H1 (cell line): ENCODE measurements at regions not wholly inside any gene's neighbourhood (a gene's known extent, or its start where the extent isn't known, plus 50 kb on each side); places are given as distances from the start of the nearest gene placed in this dataset.

Experiments used
- CTCF ChIA-PET: fragments of 300-600 bp; sonication (Branson Sonifier 250); formaldehyde crosslinking; loops from one replicate; lab custom pipeline; 2021; ENCODE audit not compliant: partially characterized antibody; lab: Charles Lee
- POLR2A ChIA-PET: fragments of 300-600 bp; sonication (Branson Sonifier 250); formaldehyde crosslinking; loops from one replicate; lab custom pipeline; 2021; ENCODE audit warnings: inconsistent platforms; ENCODE audit not compliant: partially characterized antibody; lab: Charles Lee
- DNase-seq, 2 experiments: peaks; one replicate each; pipeline versions ENCODE4 v3.0.0 to v3.0.0-alpha.2; 2010 to 2022; ENCODE audit warnings: low spot score in 2 of 2, low read depth in 1 of 2, mixed read lengths in 1 of 2
- FAIRE-seq: peaks from 2 replicates; lab custom pipeline; 2011; peaks lifted over from hg19 to GRCh38; lab: Jason Lieb, UNC
- H2AFZ ChIP-seq: 2 replicates; pipeline ENCODE4 v1.8.1; 2012; ENCODE audit warnings: low read length, inconsistent platforms
- H2AK5ac ChIP-seq: 2 replicates; pipeline ENCODE4 v1.6.1; 2013; ENCODE audit warnings: low read depth, low read length
- H2BK120ac ChIP-seq: replicated peaks from 2 replicates; pipeline ENCODE3; 2013; ENCODE audit warnings: low read depth, low read length, inconsistent platforms
- H2BK12ac ChIP-seq: 2 replicates; pipeline ENCODE4 v1.6.1; 2013; ENCODE audit warnings: low read depth, low read length
- H2BK15ac ChIP-seq: 2 replicates; pipeline ENCODE4 v1.6.1; 2013; ENCODE audit warnings: low read length
- H2BK20ac ChIP-seq: 2 replicates; pipeline ENCODE4 v1.6.1; 2013; ENCODE audit warnings: low read length
- H2BK5ac ChIP-seq: 2 replicates; pipeline ENCODE4 v1.6.1; 2013; ENCODE audit warnings: low read depth, low read length
- H3K14ac ChIP-seq: 2 replicates; pipeline ENCODE4 v1.6.1; 2013; ENCODE audit warnings: inconsistent platforms; ENCODE audit not compliant: insufficient read length
- H3K18ac ChIP-seq: 2 replicates; pipeline ENCODE4 v1.6.1; 2013; ENCODE audit warnings: low read length; ENCODE audit errors: extremely low read depth
- H3K23ac ChIP-seq: 2 replicates; pipeline ENCODE4 v1.6.1; 2013; ENCODE audit warnings: inconsistent platforms; ENCODE audit not compliant: insufficient read length
- H3K23me2 ChIP-seq: 2 replicates; pipeline ENCODE4 v1.6.1; 2013; ENCODE audit warnings: low read depth, low read length
- H3K27ac ChIP-seq: 2 replicates; pipeline ENCODE4 v1.6.1; 2011; ENCODE audit warnings: low read depth, low read length, inconsistent platforms
- H3K27me3 ChIP-seq, 4 experiments: replicated peaks in 1 of 4; 1 replicate in 1 of 4; 2 replicates in 3 of 4; pipeline versions ENCODE4 v1.6.1 to v1.8.1; 2011 to 2013; ENCODE audit warnings: low read length in 3 of 4, mild to moderate bottlenecking in 3 of 4, inconsistent platforms in 2 of 4, mixed read lengths in 2 of 4, moderate library complexity in 1 of 4; ENCODE audit not compliant: control insufficient read depth in 3 of 4, insufficient read depth in 3 of 4; ENCODE audit errors: extremely low read depth in 1 of 4
- H3K36me3 ChIP-seq, 4 experiments: 2 replicates each; pipeline versions ENCODE4 v1.6.1 to v1.8.1; 2011 to 2013; ENCODE audit warnings: mild to moderate bottlenecking in 4 of 4, low read length in 3 of 4, moderate library complexity in 2 of 4, control low read depth in 1 of 4, inconsistent platforms in 1 of 4; ENCODE audit not compliant: insufficient read depth in 4 of 4, control insufficient read depth in 2 of 4
- H3K4ac ChIP-seq: replicated peaks from 2 replicates; pipeline ENCODE3; 2013; ENCODE audit warnings: low read length, low read depth, mixed read lengths, inconsistent platforms; ENCODE audit not compliant: insufficient read length
- H3K4me1 ChIP-seq, 4 experiments: replicated peaks in 1 of 4; 1 replicate in 1 of 4; 2 replicates in 3 of 4; pipeline versions ENCODE4 v1.6.1 to v1.8.1; 2011 to 2013; ENCODE audit warnings: low read length in 3 of 4, inconsistent platforms in 2 of 4, mixed read lengths in 1 of 4; ENCODE audit not compliant: insufficient read depth in 4 of 4, control insufficient read depth in 3 of 4
- H3K4me2 ChIP-seq, 2 experiments: 2 replicates each; pipeline versions ENCODE4 v1.6.1 to v1.8.1; 2011 to 2013; ENCODE audit warnings: low read depth in 2 of 2, low read length in 2 of 2, control low read depth in 1 of 2, inconsistent platforms in 1 of 2, mild to moderate bottlenecking in 1 of 2; ENCODE audit not compliant: insufficient read depth in 1 of 2
- H3K4me3 ChIP-seq, 4 experiments: fragments of 200-600, 300-600 bp in 1 of 4; sonication (generic), shearing (Covaris generic), sonication (Bioruptor Twin) in 1 of 4; 2 replicates each; pipeline versions ENCODE4 v1.5.1 to v1.8.1; 2011 to 2016; ENCODE audit warnings: low read length in 4 of 4, low read depth in 3 of 4, control low read depth in 2 of 4, inconsistent platforms in 2 of 4, mild to moderate bottlenecking in 2 of 4, mixed read lengths in 1 of 4, moderate library complexity in 1 of 4; ENCODE audit not compliant: insufficient read depth in 2 of 4; ENCODE audit errors: extremely low read depth in 1 of 4
- H3K56ac ChIP-seq: replicated peaks from 2 replicates; pipeline ENCODE3; 2013; ENCODE audit warnings: low read depth, mild to moderate bottlenecking, mixed read lengths, low read length, inconsistent platforms; ENCODE audit not compliant: insufficient read length
- H3K79me1 ChIP-seq: 2 replicates; pipeline ENCODE4 v1.6.1; 2013; ENCODE audit warnings: low read depth, low read length, control low read depth
- H3K79me2 ChIP-seq, 2 experiments: 2 replicates each; pipeline versions ENCODE4 v1.6.1 to v1.8.1; 2012 to 2013; ENCODE audit warnings: low read length in 2 of 2, mild to moderate bottlenecking in 2 of 2, inconsistent platforms in 1 of 2; ENCODE audit not compliant: insufficient read depth in 2 of 2, control insufficient read depth in 1 of 2
- H3K9ac ChIP-seq, 4 experiments: replicated peaks in 1 of 4; 1 replicate in 1 of 4; 2 replicates in 3 of 4; pipeline versions ENCODE4 v1.6.1 to v1.8.1; 2011 to 2013; ENCODE audit warnings: low read depth in 3 of 4, low read length in 3 of 4, control low read depth in 2 of 4, mild to moderate bottlenecking in 2 of 4, moderate library complexity in 2 of 4, inconsistent platforms in 1 of 4; ENCODE audit errors: extremely low read depth in 1 of 4
- H3K9me3 ChIP-seq, 2 experiments: 2 replicates each; pipeline versions ENCODE4 v1.6.1 to v1.8.1; 2012 to 2013; ENCODE audit warnings: mild to moderate bottlenecking in 2 of 2, moderate library complexity in 2 of 2, control low read depth in 1 of 2, inconsistent platforms in 1 of 2, low read depth in 1 of 2, low read length in 1 of 2, mixed read lengths in 1 of 2; ENCODE audit not compliant: insufficient read depth in 2 of 2
- H4K20me1 ChIP-seq, 2 experiments: replicated peaks in 1 of 2; 2 replicates each; pipeline versions ENCODE3 to v1.8.1; 2011 to 2013; ENCODE audit warnings: inconsistent platforms in 2 of 2, low read length in 2 of 2, mild to moderate bottlenecking in 1 of 2; ENCODE audit not compliant: insufficient read depth in 2 of 2, control insufficient read depth in 1 of 2
- H4K5ac ChIP-seq: 2 replicates; pipeline ENCODE4 v1.6.1; 2013; ENCODE audit warnings: low read length, low read depth, mixed read lengths, inconsistent platforms; ENCODE audit not compliant: insufficient read length
- H4K8ac ChIP-seq: 2 replicates; pipeline ENCODE4 v1.8.0; 2013; ENCODE audit warnings: mild to moderate bottlenecking, moderate library complexity, low read length, inconsistent platforms; ENCODE audit not compliant: insufficient read depth; ENCODE audit errors: extremely low read depth
- H4K91ac ChIP-seq: replicated peaks from 2 replicates; pipeline ENCODE3; 2013; ENCODE audit warnings: low read length, mixed read lengths, inconsistent platforms; ENCODE audit not compliant: insufficient read length
- KDM5A ChIP-seq: fragments of 200-600 bp; IDR thresholded peaks from 2 replicates; pipeline ENCODE4 v1.7.1; 2012; ENCODE audit warnings: mild to moderate bottlenecking, low read length, inconsistent platforms, mixed read lengths
- WGBS, 2 experiments: shearing (Covaris generic) in 1 of 2; methylation state at CpG; one replicate each; pipeline versions ENCODE4 v1.1.6 to v1.1.7; 2013 to 2015; ENCODE audit warnings: low lambda C conversion rate in 2 of 2, mixed read lengths in 2 of 2, inconsistent platforms in 1 of 2, low coverage in 1 of 2, missing lambda C conversion rate in 1 of 2; ENCODE audit not compliant: insufficient replicate concordance in 2 of 2, insufficient coverage in 1 of 2, insufficient read length in 1 of 2; ENCODE audit errors: extremely low coverage in 1 of 2, missing lambda C conversion rate in 1 of 2; 5-methylcytosine and 5-hydroxymethylcytosine counted together
- TF ChIP-seq, protein P1 (sequence below), 3 experiments: IDR thresholded peaks; 1 replicate in 2 of 3; 2 replicates in 1 of 3; pipeline versions ENCODE4 v1.5.1 to v1.6.1; 2011; ENCODE audit warnings: low read length in 3 of 3, mild to moderate bottlenecking in 3 of 3, inconsistent platforms in 2 of 3, low read depth in 1 of 3, moderate library complexity in 1 of 3; ENCODE audit not compliant: insufficient read depth in 1 of 3; ENCODE audit errors: control extremely low read depth in 1 of 3

DNA sequence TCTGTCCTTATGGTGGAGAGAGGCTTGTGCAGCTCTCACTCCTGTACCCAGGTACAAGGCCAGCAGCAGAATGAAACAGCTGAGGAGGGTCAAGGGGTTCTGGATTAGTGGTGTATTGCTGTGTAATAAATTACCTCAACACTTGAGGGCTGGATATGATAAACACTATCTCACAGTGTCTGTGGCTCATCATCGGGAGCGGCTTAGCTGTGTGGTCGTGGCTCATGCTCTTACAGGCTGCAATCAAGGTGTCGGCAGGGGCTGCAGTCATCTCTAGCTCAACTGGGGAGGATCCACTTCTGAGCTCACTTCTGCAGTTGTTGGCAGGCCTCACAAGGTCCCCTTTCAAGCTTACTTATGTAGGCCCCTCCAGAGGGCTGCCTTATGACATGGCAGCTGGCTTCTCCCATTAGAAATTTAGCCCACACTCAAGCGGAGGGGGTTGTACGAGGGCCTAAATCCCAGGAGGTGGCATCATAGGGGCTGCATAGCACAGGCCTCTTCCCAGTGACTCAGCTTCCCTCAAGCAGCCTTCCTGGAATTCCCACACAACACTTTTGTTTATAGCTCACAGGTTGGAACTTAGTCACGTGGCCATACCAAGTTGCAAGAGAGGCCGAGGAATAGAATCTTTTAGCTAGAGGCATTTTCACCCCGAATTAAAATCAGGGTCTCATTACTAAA lies 148.2 kb upstream of the RPS6KA3 start:
- FAIRE-seq (no peak), DNase-seq (no peak)

More for the DNA sequence above, 148.2 kb upstream of the RPS6KA3 start:
- H3K4me3 ChIP-seq = no peak overlapping the region
- no peaks in the 10 kb centered on the region for H3K4me1 ChIP-seq
- POLR2A ChIA-PET = no interaction called here
- H3K27me3 ChIP-seq = no peaks in the 10 kb centered on the region
- no peak overlapping the region for H2AFZ ChIP-seq
- no peaks in the 10 kb centered on the region for H3K79me1 ChIP-seq
- CTCF ChIA-PET = no interaction called here
- no peak for TF ChIP-seq KDM5A
- TF ChIP-seq, protein P1, sequence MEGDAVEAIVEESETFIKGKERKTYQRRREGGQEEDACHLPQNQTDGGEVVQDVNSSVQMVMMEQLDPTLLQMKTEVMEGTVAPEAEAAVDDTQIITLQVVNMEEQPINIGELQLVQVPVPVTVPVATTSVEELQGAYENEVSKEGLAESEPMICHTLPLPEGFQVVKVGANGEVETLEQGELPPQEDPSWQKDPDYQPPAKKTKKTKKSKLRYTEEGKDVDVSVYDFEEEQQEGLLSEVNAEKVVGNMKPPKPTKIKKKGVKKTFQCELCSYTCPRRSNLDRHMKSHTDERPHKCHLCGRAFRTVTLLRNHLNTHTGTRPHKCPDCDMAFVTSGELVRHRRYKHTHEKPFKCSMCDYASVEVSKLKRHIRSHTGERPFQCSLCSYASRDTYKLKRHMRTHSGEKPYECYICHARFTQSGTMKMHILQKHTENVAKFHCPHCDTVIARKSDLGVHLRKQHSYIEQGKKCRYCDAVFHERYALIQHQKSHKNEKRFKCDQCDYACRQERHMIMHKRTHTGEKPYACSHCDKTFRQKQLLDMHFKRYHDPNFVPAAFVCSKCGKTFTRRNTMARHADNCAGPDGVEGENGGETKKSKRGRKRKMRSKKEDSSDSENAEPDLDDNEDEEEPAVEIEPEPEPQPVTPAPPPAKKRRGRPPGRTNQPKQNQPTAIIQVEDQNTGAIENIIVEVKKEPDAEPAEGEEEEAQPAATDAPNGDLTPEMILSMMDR (IDR thresholded peaks at IDR 0.05; ENCODE audit: control extremely low read depth in 1 of 3, insufficient read depth in 1 of 3, low read depth in 1 of 3, low read length in 3 of 3) = no peak
- no peak overlapping the region for H3K27ac ChIP-seq
- WGBS, 2 experiments = 83% methylated on average over 6 of the region's 9 CpGs; no CpG with 5 or more reads in 1 of the 2 experiments
- H2BK15ac ChIP-seq = no peak overlapping the region
- no peaks in the 10 kb centered on the region for H3K79me2 ChIP-seq
- no peak overlapping the region for H2BK120ac ChIP-seq
- H4K5ac ChIP-seq = no peak overlapping the region
- H3K23ac ChIP-seq = no peak overlapping the region
- no peak overlapping the region for H3K9ac ChIP-seq
- no peak overlapping the region for H4K91ac ChIP-seq
- H2BK20ac ChIP-seq = no peak overlapping the region
- no peaks in the 10 kb centered on the region for H3K23me2 ChIP-seq
- no peak overlapping the region for H4K8ac ChIP-seq
- no peak overlapping the region for H3K14ac ChIP-seq
- no peak overlapping the region for H2AK5ac ChIP-seq
- H2BK12ac ChIP-seq = no peak overlapping the region
- no peak overlapping the region for H3K4me2 ChIP-seq
- H4K20me1 ChIP-seq = no peaks in the 10 kb centered on the region
- H3K18ac ChIP-seq = no peak overlapping the region
- no peaks in the 10 kb centered on the region for H3K9me3 ChIP-seq
- H2BK5ac ChIP-seq = no peak overlapping the region
- no peaks in the 10 kb centered on the region for H3K36me3 ChIP-seq
- H3K56ac ChIP-seq = no peak overlapping the region
- no peak overlapping the region for H3K4ac ChIP-seq
